ENCODE measurements at regions not wholly inside any gene's neighbourhood (a gene's known extent, or its start where the extent isn't known, plus 50 kb on each side); places are given as distances from the start of the nearest gene placed in this dataset.
A peak's percentile ranks its signal among the peaks of the same experiment; 100 is the strongest.

GRCh38 chr6:80460257-80460865, 353.9 kb downstream of the BCKDHB start:
- TF ChIP-seq TAF1 (IDR thresholded peaks at IDR 0.05; ENCODE audit: borderline replicate concordance, low read depth, low read length) (no peak), SIN3A (IDR thresholded peaks at IDR 0.05; ENCODE audit: borderline replicate concordance, low read depth, low read length) (no peak), JUND (IDR thresholded peaks at IDR 0.05) (no peak), NRF1 (IDR thresholded peaks at IDR 0.05; ENCODE audit: low read depth, low read length) (no peak), EP300 (IDR thresholded peaks at IDR 0.05; ENCODE audit: borderline replicate concordance in 1 of 2, low read depth in 1 of 2, low read length in 1 of 2) (no peak), ELF1 (IDR thresholded peaks at IDR 0.05) (no peak), FOSL2 (IDR thresholded peaks at IDR 0.05; ENCODE audit: borderline replicate concordance, low read depth) (no peak), RXRA (IDR thresholded peaks at IDR 0.05; ENCODE audit: borderline replicate concordance, low read depth) (no peak)
- TF ChIP-seq, protein P1, sequence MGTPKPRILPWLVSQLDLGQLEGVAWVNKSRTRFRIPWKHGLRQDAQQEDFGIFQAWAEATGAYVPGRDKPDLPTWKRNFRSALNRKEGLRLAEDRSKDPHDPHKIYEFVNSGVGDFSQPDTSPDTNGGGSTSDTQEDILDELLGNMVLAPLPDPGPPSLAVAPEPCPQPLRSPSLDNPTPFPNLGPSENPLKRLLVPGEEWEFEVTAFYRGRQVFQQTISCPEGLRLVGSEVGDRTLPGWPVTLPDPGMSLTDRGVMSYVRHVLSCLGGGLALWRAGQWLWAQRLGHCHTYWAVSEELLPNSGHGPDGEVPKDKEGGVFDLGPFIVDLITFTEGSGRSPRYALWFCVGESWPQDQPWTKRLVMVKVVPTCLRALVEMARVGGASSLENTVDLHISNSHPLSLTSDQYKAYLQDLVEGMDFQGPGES (IDR thresholded peaks at IDR 0.05; ENCODE audit: low read depth, low read length): no peak
- TF ChIP-seq, protein P2, sequence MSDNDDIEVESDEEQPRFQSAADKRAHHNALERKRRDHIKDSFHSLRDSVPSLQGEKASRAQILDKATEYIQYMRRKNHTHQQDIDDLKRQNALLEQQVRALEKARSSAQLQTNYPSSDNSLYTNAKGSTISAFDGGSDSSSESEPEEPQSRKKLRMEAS (IDR thresholded peaks at IDR 0.05; ENCODE audit: low read depth): no peak
- ChIA-PET POLR2A (no interaction called here), CTCF (no interaction called here)
- no peak for DNase-seq
- Histone ChIP-seq H3K4me2 (no peak overlapping the region), H3K36me3 (replicated peaks in 1 of 2; ENCODE audit: control insufficient read depth in 1 of 2, insufficient read depth in 2 of 2, low read length in 1 of 2) (no peaks in the 10 kb centered on the region), H2AFZ (ENCODE audit: low read depth) (no peak overlapping the region), H3K79me2 (ENCODE audit: insufficient read depth) (no peaks in the 10 kb centered on the region), H3K4me1 (ENCODE audit: control insufficient read depth in 1 of 2, insufficient read depth in 2 of 2, low read depth in 1 of 2, low read length in 1 of 2) (peaks cover 0 to 11% of the 10 kb centered on the region in 2 experiments; a peak in 2 of 4 replicates), H3K9ac (no peak overlapping the region), H3K27me3 (ENCODE audit: insufficient read depth) (no peaks in the 10 kb centered on the region), H3K9me2 (no peaks in the 10 kb centered on the region), H3K4me3 (ENCODE audit: low read depth in 2 of 2, low read length in 1 of 2) (no peak overlapping the region), H3F3A (replicated peaks; ENCODE audit: insufficient read depth) (peaks cover 10% of the 10 kb centered on the region), H3K9me3 (no peaks in the 10 kb centered on the region), H4K20me1 (ENCODE audit: insufficient read depth) (no peaks in the 10 kb centered on the region), H3K27ac (ENCODE audit: low read depth in 2 of 2, low read length in 1 of 2) (no peak overlapping the region; a peak in 1 of 4 replicates)
- WGBS (ENCODE audit: low lambda C conversion rate): 24% methylated on average over 1 of the region's 1 CpG

DNA sequence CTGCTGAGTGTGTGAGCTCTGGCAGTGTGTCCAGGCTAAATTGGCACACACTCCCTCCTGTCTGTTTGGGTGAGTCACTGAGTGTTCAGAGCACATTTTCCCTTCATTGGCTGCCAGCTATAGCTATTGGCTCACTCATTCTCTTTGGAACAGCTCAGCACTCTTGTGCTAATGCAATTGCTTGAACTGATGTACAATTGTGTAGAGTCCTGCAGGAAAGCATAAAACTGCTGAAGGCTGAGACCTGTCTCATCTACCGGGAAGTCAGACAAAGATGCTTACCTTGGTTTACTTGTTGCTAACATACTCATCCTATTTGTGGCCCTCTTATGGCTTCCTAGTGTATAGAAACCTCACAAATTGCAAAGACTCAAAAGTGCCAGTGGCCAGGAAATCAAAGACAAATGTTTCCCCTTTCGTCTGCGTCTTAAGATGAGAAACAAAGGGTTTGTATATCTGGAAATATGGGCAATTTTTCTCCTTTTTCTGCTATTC, 351.0 kb downstream of the BCKDHB start:
- peaks cover 19% of the 10 kb centered on the region for H3F3A ChIP-seq (replicated peaks; ENCODE audit: insufficient read depth)
- ChIA-PET CTCF (interaction anchor here (1.2 kb wide), 1 partner anchor 14 kb away, joined by 4 read pairs; no protein-coding TSS in a partner anchor), POLR2A (no interaction called here)
- H3K4me3 ChIP-seq (ENCODE audit: low read depth in 2 of 2, low read length in 1 of 2): peak overlapping the region in 1 of 2 experiments; percentile 18; a peak in 1 of 4 replicates
- H2AFZ ChIP-seq (ENCODE audit: low read depth): no peak overlapping the region
- H3K36me3 ChIP-seq (replicated peaks in 1 of 2; ENCODE audit: control insufficient read depth in 1 of 2, insufficient read depth in 2 of 2, low read length in 1 of 2): no peaks in the 10 kb centered on the region
- DNase-seq: no peak
- no peaks in the 10 kb centered on the region for H4K20me1 ChIP-seq (ENCODE audit: insufficient read depth)
- H3K4me1 ChIP-seq (ENCODE audit: control insufficient read depth in 1 of 2, insufficient read depth in 2 of 2, low read depth in 1 of 2, low read length in 1 of 2): peaks cover 0 to 26% of the 10 kb centered on the region in 2 experiments; a peak in 3 of 4 replicates
- no peaks in the 10 kb centered on the region for H3K9me2 ChIP-seq
- H3K27ac ChIP-seq (ENCODE audit: low read depth in 2 of 2, low read length in 1 of 2): peak overlapping the region; percentile 51 to 53; a peak in 3 of 4 replicates
- H3K9me3 ChIP-seq: no peaks in the 10 kb centered on the region
- H3K9ac ChIP-seq: no peak overlapping the region
- WGBS (ENCODE audit: low lambda C conversion rate): 36% methylated on average over 3 of the region's 3 CpGs
- no peaks in the 10 kb centered on the region for H3K27me3 ChIP-seq (ENCODE audit: insufficient read depth)
- no peaks in the 10 kb centered on the region for H3K79me2 ChIP-seq (ENCODE audit: insufficient read depth)
- peak overlapping the region; percentile 59; the same call in 1 of the 2 replicates for H3K4me2 ChIP-seq
- TF ChIP-seq RFX5 (IDR thresholded peaks at IDR 0.05; ENCODE audit: low read length) (no peak), FOXJ3 (CRISPR knock-in tag; IDR thresholded peaks at IDR 0.05) (no peak), NRF1 (IDR thresholded peaks at IDR 0.05; ENCODE audit: low read depth, low read length) (no peak), SIN3A (IDR thresholded peaks at IDR 0.05; ENCODE audit: borderline replicate concordance, low read depth, low read length) (peak; percentile 47; the same call in 1 of the 2 replicates), RXRA (IDR thresholded peaks at IDR 0.05; ENCODE audit: borderline replicate concordance, low read depth) (no peak), MEF2A (IDR thresholded peaks at IDR 0.05; ENCODE audit: borderline replicate concordance, low read depth) (no peak), POLR2AphosphoS5 (IDR thresholded peaks at IDR 0.05; ENCODE audit: low read depth, low read length) (no peak; the same call in 1 of the 2 replicates), ELF1 (IDR thresholded peaks at IDR 0.05) (no peak), NFIC (IDR thresholded peaks at IDR 0.05; ENCODE audit: borderline replicate concordance) (peak; percentile 97), TAF1 (IDR thresholded peaks at IDR 0.05; ENCODE audit: borderline replicate concordance, low read depth, low read length) (peak; percentile 40; the same call in 1 of the 2 replicates), JUND (IDR thresholded peaks at IDR 0.05) (peak; percentile 89), CHD2 (IDR thresholded peaks at IDR 0.05; ENCODE audit: low read length, partially characterized antibody) (no peak), YY1 (IDR thresholded peaks at IDR 0.05; ENCODE audit: low read depth) (no peak), MXI1 (IDR thresholded peaks at IDR 0.05; ENCODE audit: low read depth, low read length) (no peak), PBX3 (IDR thresholded peaks at IDR 0.05) (peak; percentile 87), TEAD4 (IDR thresholded peaks at IDR 0.05; ENCODE audit: borderline replicate concordance, insufficient read depth) (no peak), RCOR1 (IDR thresholded peaks at IDR 0.05; ENCODE audit: low read length) (no peak), EP300 (IDR thresholded peaks at IDR 0.05; ENCODE audit: borderline replicate concordance in 1 of 2, low read depth in 1 of 2, low read length in 1 of 2) (peak in 1 of 2 experiments; percentile 62; a peak in 1 of 4 replicates), ZBTB33 (IDR thresholded peaks at IDR 0.05; ENCODE audit: borderline replicate concordance, low read depth) (no peak), GATA2 (CRISPR knock-in tag; IDR thresholded peaks at IDR 0.05) (no peak)
